Vagina (tissue), 2 donors: ENCODE measurements at regions not wholly inside any gene's neighbourhood (a gene's known extent, or its start where the extent isn't known, plus 50 kb on each side); places are given as distances from the start of the nearest gene placed in this dataset.

Experiments
- CTCF ChIP-seq, 3 experiments: fragments of 450-650 bp in 2 of 3; fragments of 200-600 bp in 1 of 3; sonication (generic) in 1 of 3; IDR thresholded peaks; one replicate each; pipeline ENCODE4 v1.5.1; 2017 to 2019; ENCODE audit warnings: antibody characterized with exemption in 3 of 3, mild to moderate bottlenecking in 2 of 3, moderate library complexity in 2 of 3
- POLR2A ChIP-seq, 2 donors: fragments of 450-650 bp; IDR thresholded peaks; one replicate each; pipeline ENCODE4 v1.6.1; 2017; ENCODE audit warnings: antibody characterized with exemption in 2 of 2, mild to moderate bottlenecking in 2 of 2, moderate library complexity in 2 of 2

- no peak for TF ChIP-seq CTCF (IDR thresholded peaks at IDR 0.05)
- TF ChIP-seq POLR2A (IDR thresholded peaks at IDR 0.05), result no peak
Observed at GRCh38 chr12:28610401-28611114, 420.3 kb downstream of the CCDC91 start.
